ENCODE measurements at regions not wholly inside any gene's neighbourhood (a gene's known extent, or its start where the extent isn't known, plus 50 kb on each side); places are given as distances from the start of the nearest gene placed in this dataset.
A peak's percentile ranks its signal among the peaks of the same experiment; 100 is the strongest.

DNA sequence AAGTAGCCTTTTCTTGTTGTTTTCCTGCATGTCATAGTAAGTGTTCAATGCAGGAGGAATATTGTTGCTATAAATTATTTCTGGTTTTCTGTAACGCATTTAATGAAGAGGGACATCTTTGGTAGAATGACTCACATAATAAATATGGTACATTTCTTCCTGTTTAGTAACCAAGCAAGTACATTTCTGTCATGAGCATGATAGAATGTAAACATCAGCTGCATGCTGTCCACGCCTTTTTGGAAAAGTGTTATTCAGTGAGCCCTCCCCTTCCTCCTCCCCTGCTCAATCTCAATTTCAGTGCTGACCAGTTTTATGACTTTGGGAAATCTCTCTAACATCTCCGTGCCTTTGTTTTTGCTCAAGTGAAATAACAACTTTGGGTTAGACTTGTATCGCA, 664.0 kb downstream of the XPNPEP1 start:
- Histone ChIP-seq H3K9me3 (no peaks in the 10 kb centered on the region), H3K4me3 (no peak overlapping the region), H3K36me3 (no peaks in the 10 kb centered on the region), H3K4me1 (no peaks in the 10 kb centered on the region), H3K27ac (peak overlapping the region; percentile 45), H3K27me3 (no peaks in the 10 kb centered on the region)
- no peak for DNase-seq
- no peak for TF ChIP-seq CTCF (IDR thresholded peaks at IDR 0.05)
- no peak for TF ChIP-seq POLR2A (IDR thresholded peaks at IDR 0.05)
- intact Hi-C loops (cut with DNase I; ENCODE audit: low total_unique reads), result no loop called here

DNA sequence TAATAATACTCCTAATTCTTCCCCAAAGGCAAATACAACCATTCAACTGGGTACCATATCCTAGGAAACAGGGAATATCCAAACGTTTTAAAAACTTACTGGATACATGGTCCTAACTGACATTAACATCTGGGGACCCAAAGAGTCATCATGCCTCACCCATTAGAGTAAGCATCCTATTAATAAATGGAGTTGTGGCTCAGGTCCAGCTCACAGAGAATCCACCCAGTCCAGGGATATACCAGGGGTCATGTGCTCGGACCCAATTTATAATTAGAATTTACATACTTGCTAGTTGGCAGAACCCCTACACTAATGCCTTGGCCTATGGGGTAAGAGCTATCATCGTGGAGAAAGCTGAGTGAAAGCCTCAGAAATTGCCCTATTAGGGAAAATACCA, 670.0 kb downstream of the XPNPEP1 start:
- Histone ChIP-seq H3K27me3 (no peaks in the 10 kb centered on the region), H3K9me3 (no peaks in the 10 kb centered on the region), H3K4me1 (no peaks in the 10 kb centered on the region), H3K4me3 (no peak overlapping the region), H3K27ac (no peak overlapping the region), H3K36me3 (no peaks in the 10 kb centered on the region)
- intact Hi-C loops (cut with DNase I; ENCODE audit: low total_unique reads), result no loop called here
- DNase-seq, result no peak
- TF ChIP-seq POLR2A (IDR thresholded peaks at IDR 0.05) (no peak), CTCF (IDR thresholded peaks at IDR 0.05) (no peak)

DNA sequence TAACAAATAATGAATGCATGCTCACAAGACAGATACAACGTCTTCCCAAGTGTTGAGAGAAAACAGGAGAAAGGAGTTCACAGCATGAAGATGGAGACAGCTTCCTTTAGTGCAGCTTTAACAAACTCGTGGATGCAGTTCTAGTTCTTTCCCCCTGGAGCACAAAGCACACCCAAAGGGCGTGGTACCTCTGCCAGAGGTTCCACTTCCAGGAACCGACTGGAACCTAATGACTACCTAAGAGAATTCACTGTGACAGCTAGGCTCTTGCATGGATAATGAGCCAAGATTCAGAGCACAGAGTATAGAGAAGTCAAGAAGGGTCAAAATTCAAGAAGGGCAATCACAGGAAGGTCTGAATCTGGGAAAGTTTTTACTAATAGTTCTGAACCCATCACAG, 673.2 kb downstream of the XPNPEP1 start:
- no peak overlapping the region for H3K4me3 ChIP-seq
- no peak for DNase-seq
- H3K4me1 ChIP-seq, result no peaks in the 10 kb centered on the region
- no peaks in the 10 kb centered on the region for H3K9me3 ChIP-seq
- no peak overlapping the region for H3K27ac ChIP-seq
- no peaks in the 10 kb centered on the region for H3K36me3 ChIP-seq
- TF ChIP-seq POLR2A (IDR thresholded peaks at IDR 0.05) (no peak), CTCF (IDR thresholded peaks at IDR 0.05) (no peak)
- intact Hi-C loops (cut with DNase I; ENCODE audit: low total_unique reads), result no loop called here
- H3K27me3 ChIP-seq, result no peaks in the 10 kb centered on the region

- Histone ChIP-seq H3K4me3 (no peak overlapping the region), H3K27me3 (no peaks in the 10 kb centered on the region), H3K27ac (no peak overlapping the region), H3K9me3 (no peaks in the 10 kb centered on the region), H3K4me1 (no peaks in the 10 kb centered on the region), H3K36me3 (no peaks in the 10 kb centered on the region)
- TF ChIP-seq POLR2A (IDR thresholded peaks at IDR 0.05), result no peak
- TF ChIP-seq CTCF (IDR thresholded peaks at IDR 0.05), result no peak
- intact Hi-C loops (cut with DNase I; ENCODE audit: low total_unique reads), result no loop called here
- no peak for DNase-seq
Measured at GRCh38 chr10:109247814-109248213, 675.5 kb downstream of the XPNPEP1 start.

GRCh38 chr10:109245821-109246220, 677.5 kb downstream of the XPNPEP1 start:
- no peak for DNase-seq
- Histone ChIP-seq H3K9me3 (no peaks in the 10 kb centered on the region), H3K36me3 (no peaks in the 10 kb centered on the region), H3K4me3 (no peak overlapping the region), H3K27ac (no peak overlapping the region), H3K4me1 (no peaks in the 10 kb centered on the region), H3K27me3 (no peaks in the 10 kb centered on the region)
- intact Hi-C loops (cut with DNase I; ENCODE audit: low total_unique reads), result no loop called here
- no peak for TF ChIP-seq POLR2A (IDR thresholded peaks at IDR 0.05)
- TF ChIP-seq CTCF (IDR thresholded peaks at IDR 0.05), result no peak

Data from uterus (tissue), 3 donors.